ENCODE measurements at regions not wholly inside any gene's neighbourhood (a gene's known extent, or its start where the extent isn't known, plus 50 kb on each side); places are given as distances from the start of the nearest gene placed in this dataset.

DNA sequence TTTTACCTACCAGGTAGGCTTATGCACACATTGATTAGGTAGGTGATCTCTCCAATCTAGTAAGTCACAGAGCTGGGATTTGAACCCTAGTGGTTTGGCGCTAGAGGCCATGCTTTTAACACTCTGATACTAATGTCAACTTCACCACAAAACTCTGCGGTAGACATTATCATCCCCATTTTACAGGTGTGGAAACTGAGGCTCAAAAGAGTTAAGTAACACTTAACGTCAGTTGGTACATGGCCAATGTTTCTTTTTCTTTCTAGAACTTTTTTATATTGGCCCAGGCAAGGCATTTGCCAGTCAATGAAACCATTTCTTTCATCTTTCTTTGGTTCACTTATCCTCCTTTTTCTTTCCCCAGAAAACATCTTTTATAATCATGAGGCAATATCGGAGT, 95.9 kb upstream of the KIF26B start:
- TF ChIP-seq POLR2A (IDR thresholded peaks at IDR 0.05) (no peak), POLR2AphosphoS5 (IDR thresholded peaks at IDR 0.05) (no peak), EP300 (IDR thresholded peaks at IDR 0.05) (no peak)
- TF ChIP-seq, protein P1, sequence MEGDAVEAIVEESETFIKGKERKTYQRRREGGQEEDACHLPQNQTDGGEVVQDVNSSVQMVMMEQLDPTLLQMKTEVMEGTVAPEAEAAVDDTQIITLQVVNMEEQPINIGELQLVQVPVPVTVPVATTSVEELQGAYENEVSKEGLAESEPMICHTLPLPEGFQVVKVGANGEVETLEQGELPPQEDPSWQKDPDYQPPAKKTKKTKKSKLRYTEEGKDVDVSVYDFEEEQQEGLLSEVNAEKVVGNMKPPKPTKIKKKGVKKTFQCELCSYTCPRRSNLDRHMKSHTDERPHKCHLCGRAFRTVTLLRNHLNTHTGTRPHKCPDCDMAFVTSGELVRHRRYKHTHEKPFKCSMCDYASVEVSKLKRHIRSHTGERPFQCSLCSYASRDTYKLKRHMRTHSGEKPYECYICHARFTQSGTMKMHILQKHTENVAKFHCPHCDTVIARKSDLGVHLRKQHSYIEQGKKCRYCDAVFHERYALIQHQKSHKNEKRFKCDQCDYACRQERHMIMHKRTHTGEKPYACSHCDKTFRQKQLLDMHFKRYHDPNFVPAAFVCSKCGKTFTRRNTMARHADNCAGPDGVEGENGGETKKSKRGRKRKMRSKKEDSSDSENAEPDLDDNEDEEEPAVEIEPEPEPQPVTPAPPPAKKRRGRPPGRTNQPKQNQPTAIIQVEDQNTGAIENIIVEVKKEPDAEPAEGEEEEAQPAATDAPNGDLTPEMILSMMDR (IDR thresholded peaks at IDR 0.05), result no peak

Measured in stomach (tissue), 4 donors.